ENCODE measurements at regions not wholly inside any gene's neighbourhood (a gene's known extent, or its start where the extent isn't known, plus 50 kb on each side); places are given as distances from the start of the nearest gene placed in this dataset.

- DNase-seq = no peak
Observed at GRCh38 chr6:91433660-91434534, 847.0 kb upstream of the MAP3K7 start.

GRCh38 chr6:91428953-91429560 lies 842.2 kb upstream of the MAP3K7 start:
- no peak for DNase-seq

- no peak for DNase-seq
Observed at GRCh38 chr6:91428296-91428695, 841.4 kb upstream of the MAP3K7 start.

- no peak for DNase-seq
Observed at GRCh38 chr6:91420243-91420642, 833.4 kb upstream of the MAP3K7 start.

GRCh38 chr6:91415031-91415605 lies 828.2 kb upstream of the MAP3K7 start:
- DNase-seq = no peak

- DNase-seq = no peak
Observed at GRCh38 chr6:91412532-91412931, 825.7 kb upstream of the MAP3K7 start.

- no peak for DNase-seq
Observed at GRCh38 chr6:91407706-91408105, 820.8 kb upstream of the MAP3K7 start.

GRCh38 chr6:91392951-91393350 lies 806.1 kb upstream of the MAP3K7 start:
- DNase-seq = no peak

- DNase-seq = peak; percentile 68
Observed at GRCh38 chr6:91387290-91388059, 800.6 kb upstream of the MAP3K7 start.

- no peak for DNase-seq
Observed at GRCh38 chr6:91386204-91386603, 799.3 kb upstream of the MAP3K7 start.

GRCh38 chr6:91383207-91383606 lies 796.3 kb upstream of the MAP3K7 start:
- DNase-seq = no peak

- no peak for DNase-seq
Observed at GRCh38 chr6:91376686-91377085, 789.8 kb upstream of the MAP3K7 start.

- DNase-seq = peak; percentile 57
Observed at GRCh38 chr6:91366781-91367180, 779.9 kb upstream of the MAP3K7 start.

GRCh38 chr6:91358986-91359385 lies 772.1 kb upstream of the MAP3K7 start:
- no peak for DNase-seq

GRCh38 chr6:91352878-91353277 lies 766.0 kb upstream of the MAP3K7 start:
- DNase-seq = no peak

GRCh38 chr6:91352321-91352720 lies 765.4 kb upstream of the MAP3K7 start:
- no peak for DNase-seq

- no peak for DNase-seq
Observed at GRCh38 chr6:91350146-91350908, 763.5 kb upstream of the MAP3K7 start.

- no peak for DNase-seq
Observed at GRCh38 chr6:91341473-91341872, 754.6 kb upstream of the MAP3K7 start.

GRCh38 chr6:91340896-91341395 lies 754.1 kb upstream of the MAP3K7 start:
- no peak for DNase-seq

- no peak for DNase-seq
Observed at GRCh38 chr6:91337967-91338366, 751.1 kb upstream of the MAP3K7 start.

GRCh38 chr6:91330896-91331295 lies 744.0 kb upstream of the MAP3K7 start:
- no peak for DNase-seq

GRCh38 chr6:91328241-91328640 lies 741.4 kb upstream of the MAP3K7 start:
- DNase-seq = peak; percentile 71

Data from islet precursor cell (in vitro differentiated cells).